ENCODE measurements at regions not wholly inside any gene's neighbourhood (a gene's known extent, or its start where the extent isn't known, plus 50 kb on each side); places are given as distances from the start of the nearest gene placed in this dataset.
"Not testable (repeated sequence)": the region's sequence is repeated elsewhere in the genome, so short reads cannot be mapped to it uniquely, and the experiment has no call there.

DNA sequence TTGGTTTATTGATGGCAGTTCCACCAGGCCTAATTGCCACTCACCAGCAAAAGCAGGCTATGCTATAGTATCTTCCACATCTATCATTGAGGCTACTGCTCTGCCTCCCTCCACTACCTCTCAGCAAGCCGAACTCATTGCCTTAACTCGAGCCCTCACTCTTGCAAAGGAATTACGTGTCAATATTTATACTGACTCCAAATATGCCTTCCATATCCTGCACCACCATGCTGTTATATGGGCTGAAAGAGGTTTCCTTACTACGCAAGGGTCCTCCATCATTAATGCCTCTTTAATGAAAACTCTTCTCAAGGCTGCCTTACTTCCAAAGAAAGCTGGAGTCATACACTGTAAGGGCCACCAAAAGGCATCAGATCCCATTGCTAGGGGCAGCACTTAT is 50.0 kb upstream of the RASAL2 start:
- H3K36me3 ChIP-seq (ENCODE audit: control insufficient read depth in 2 of 4, insufficient read depth in 4 of 4, low read length in 3 of 4); FAIRE-seq; H3K14ac ChIP-seq (ENCODE audit: insufficient read length); H3K27ac ChIP-seq (ENCODE audit: low read depth, low read length); H4K8ac ChIP-seq (ENCODE audit: extremely low read depth, insufficient read depth, low read length); H2BK15ac ChIP-seq (ENCODE audit: low read length); H2BK12ac ChIP-seq (ENCODE audit: low read depth, low read length); H4K5ac ChIP-seq (ENCODE audit: insufficient read length, low read depth, low read length); H2AFZ ChIP-seq (ENCODE audit: low read length); POLR2A ChIA-PET (ENCODE audit: partially characterized antibody); H3K23ac ChIP-seq (ENCODE audit: insufficient read length); H3K4me1 ChIP-seq (replicated peaks in 1 of 4; ENCODE audit: control insufficient read depth in 3 of 4, insufficient read depth in 4 of 4, low read length in 3 of 4); H3K18ac ChIP-seq (ENCODE audit: extremely low read depth, low read length); H2BK20ac ChIP-seq (ENCODE audit: low read length); H2BK5ac ChIP-seq (ENCODE audit: low read depth, low read length); H2BK120ac ChIP-seq (replicated peaks; ENCODE audit: low read depth, low read length); H4K91ac ChIP-seq (replicated peaks; ENCODE audit: insufficient read length, low read length); H3K27me3 ChIP-seq (replicated peaks in 1 of 4; ENCODE audit: control insufficient read depth in 3 of 4, extremely low read depth in 1 of 4, insufficient read depth in 3 of 4, low read length in 3 of 4); H3K79me2 ChIP-seq (ENCODE audit: control insufficient read depth in 1 of 2, insufficient read depth in 2 of 2, low read length in 2 of 2); H2AK5ac ChIP-seq (ENCODE audit: low read depth, low read length); H3K4me3 ChIP-seq (ENCODE audit: extremely low read depth in 1 of 4, insufficient read depth in 2 of 4, low read depth in 3 of 4, low read length in 4 of 4); H3K4me2 ChIP-seq (ENCODE audit: insufficient read depth in 1 of 2, low read depth in 2 of 2, low read length in 2 of 2); DNase-seq (ENCODE audit: low read depth in 1 of 2, low spot score in 2 of 2); H3K79me1 ChIP-seq (ENCODE audit: low read depth, low read length); H3K23me2 ChIP-seq (ENCODE audit: low read depth, low read length); H3K56ac ChIP-seq (replicated peaks; ENCODE audit: insufficient read length, low read depth, low read length); H3K9me3 ChIP-seq (ENCODE audit: insufficient read depth in 2 of 2, low read depth in 1 of 2, low read length in 1 of 2); H4K20me1 ChIP-seq (replicated peaks in 1 of 2; ENCODE audit: control insufficient read depth in 1 of 2, insufficient read depth in 2 of 2, low read length in 2 of 2); H3K9ac ChIP-seq (replicated peaks in 1 of 4; ENCODE audit: extremely low read depth in 1 of 4, low read depth in 3 of 4, low read length in 3 of 4); H3K4ac ChIP-seq (replicated peaks; ENCODE audit: insufficient read length, low read depth, low read length): not testable (repeated sequence)
- CTCF ChIA-PET (ENCODE audit: partially characterized antibody): interaction anchor here (0.7 kb wide), 1 partner anchor 391 kb away, joined by 3 read pairs; no protein-coding TSS in a partner anchor
- 96% methylated on average over 4 of the region's 4 CpGs; no CpG with 5 or more reads in 1 of the 2 experiments for WGBS, 2 experiments (ENCODE audit: extremely low coverage in 1 of 2, insufficient coverage in 1 of 2, insufficient read length in 1 of 2, insufficient replicate concordance in 2 of 2, low coverage in 1 of 2, low lambda C conversion rate in 2 of 2, missing lambda C conversion rate in 1 of 2)
